OCI-LY7 (cell line): ENCODE measurements at regions not wholly inside any gene's neighbourhood (a gene's known extent, or its start where the extent isn't known, plus 50 kb on each side); places are given as distances from the start of the nearest gene placed in this dataset.

Experiments used
- EZH2phosphoT487 ChIP-seq: fragments of 200-600 bp; sonication (generic); IDR thresholded peaks from 2 replicates; pipeline ENCODE4 v1.6.1; 2018; ENCODE audit warnings: low read depth, borderline replicate concordance, mild to moderate bottlenecking, mixed run types, antibody characterized with exemption, low read length, moderate library complexity, mixed read lengths
- TF ChIP-seq, protein P1 (sequence below): fragments of 200-600 bp; sonication (generic); conservative IDR thresholded peaks from 2 replicates; pipeline ENCODE4 v1.5.1; 2014; ENCODE audit warnings: mild to moderate bottlenecking, antibody characterized with exemption, low read length, moderate library complexity, mixed read lengths

DNA sequence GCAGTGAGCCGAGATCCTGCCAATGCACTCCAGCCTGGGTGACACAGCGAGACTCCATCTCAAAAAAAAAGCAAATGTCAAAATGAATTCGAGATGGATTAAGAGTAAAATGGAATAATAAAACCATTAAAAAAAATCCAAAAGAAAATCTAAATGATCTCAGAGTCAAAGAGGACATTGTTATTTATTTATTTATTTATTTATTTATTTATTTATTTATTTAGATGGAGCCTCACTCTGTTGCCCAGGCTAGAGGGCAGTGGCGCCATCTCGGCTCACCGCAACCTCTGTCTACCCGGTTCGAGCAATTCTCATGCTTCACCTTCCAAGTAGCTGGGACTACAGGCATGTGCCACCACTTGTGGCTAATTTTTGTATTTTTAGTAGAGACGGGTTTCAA lies 349.2 kb downstream of the ANKRD30A start:
- TF ChIP-seq, protein P1, sequence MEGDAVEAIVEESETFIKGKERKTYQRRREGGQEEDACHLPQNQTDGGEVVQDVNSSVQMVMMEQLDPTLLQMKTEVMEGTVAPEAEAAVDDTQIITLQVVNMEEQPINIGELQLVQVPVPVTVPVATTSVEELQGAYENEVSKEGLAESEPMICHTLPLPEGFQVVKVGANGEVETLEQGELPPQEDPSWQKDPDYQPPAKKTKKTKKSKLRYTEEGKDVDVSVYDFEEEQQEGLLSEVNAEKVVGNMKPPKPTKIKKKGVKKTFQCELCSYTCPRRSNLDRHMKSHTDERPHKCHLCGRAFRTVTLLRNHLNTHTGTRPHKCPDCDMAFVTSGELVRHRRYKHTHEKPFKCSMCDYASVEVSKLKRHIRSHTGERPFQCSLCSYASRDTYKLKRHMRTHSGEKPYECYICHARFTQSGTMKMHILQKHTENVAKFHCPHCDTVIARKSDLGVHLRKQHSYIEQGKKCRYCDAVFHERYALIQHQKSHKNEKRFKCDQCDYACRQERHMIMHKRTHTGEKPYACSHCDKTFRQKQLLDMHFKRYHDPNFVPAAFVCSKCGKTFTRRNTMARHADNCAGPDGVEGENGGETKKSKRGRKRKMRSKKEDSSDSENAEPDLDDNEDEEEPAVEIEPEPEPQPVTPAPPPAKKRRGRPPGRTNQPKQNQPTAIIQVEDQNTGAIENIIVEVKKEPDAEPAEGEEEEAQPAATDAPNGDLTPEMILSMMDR, result no peak
- TF ChIP-seq EZH2phosphoT487, result no peak
